ENCODE measurements at regions not wholly inside any gene's neighbourhood (a gene's known extent, or its start where the extent isn't known, plus 50 kb on each side); places are given as distances from the start of the nearest gene placed in this dataset.

GRCh38 chr21:15132781-15133180 is 68.0 kb upstream of the NRIP1 start:
- H3K9me3 ChIP-seq, result no peaks in the 10 kb centered on the region
- H3K4me3 ChIP-seq, result no peak overlapping the region
- intact Hi-C loops (cut with DNase I), result no loop called here
- H3K36me3 ChIP-seq, result no peaks in the 10 kb centered on the region
- TF ChIP-seq CTCF (IDR thresholded peaks at IDR 0.05) (no peak), POLR2AphosphoS5 (IDR thresholded peaks at IDR 0.05; ENCODE audit: insufficient read depth in 1 of 2, low read depth in 1 of 2) (no peak), POLR2A (IDR thresholded peaks at IDR 0.05) (no peak)
- no peak overlapping the region for H3K27ac ChIP-seq
- no peak for DNase-seq (ENCODE audit: extremely low spot score in 2 of 2)
- peaks cover 5% of the 10 kb centered on the region for H3K4me1 ChIP-seq
- H3K27me3 ChIP-seq, result no peaks in the 10 kb centered on the region

GRCh38 chr21:15134701-15135470 is 70.1 kb upstream of the NRIP1 start:
- no peaks in the 10 kb centered on the region for H3K9me3 ChIP-seq
- intact Hi-C loops (cut with DNase I), result no loop called here
- no peaks in the 10 kb centered on the region for H3K27me3 ChIP-seq
- H3K27ac ChIP-seq, result no peak overlapping the region
- no peaks in the 10 kb centered on the region for H3K4me1 ChIP-seq
- TF ChIP-seq POLR2AphosphoS5 (IDR thresholded peaks at IDR 0.05; ENCODE audit: insufficient read depth in 1 of 2, low read depth in 1 of 2) (peak in 1 of 2 donors; percentile 10), POLR2A (IDR thresholded peaks at IDR 0.05) (no peak)
- no peak overlapping the region for H3K4me3 ChIP-seq
- no peak for DNase-seq (ENCODE audit: extremely low spot score in 2 of 2)
- H3K36me3 ChIP-seq, result no peaks in the 10 kb centered on the region

GRCh38 chr21:15135867-15136629 is 71.2 kb upstream of the NRIP1 start:
- H3K9me3 ChIP-seq, result no peaks in the 10 kb centered on the region
- no peak for DNase-seq (ENCODE audit: extremely low spot score in 2 of 2)
- no peak overlapping the region for H3K27ac ChIP-seq
- no peaks in the 10 kb centered on the region for H3K36me3 ChIP-seq
- H3K27me3 ChIP-seq, result no peaks in the 10 kb centered on the region
- H3K4me1 ChIP-seq, result no peaks in the 10 kb centered on the region
- no peak overlapping the region for H3K4me3 ChIP-seq
- TF ChIP-seq POLR2AphosphoS5 (IDR thresholded peaks at IDR 0.05; ENCODE audit: insufficient read depth in 1 of 2, low read depth in 1 of 2) (no peak), POLR2A (IDR thresholded peaks at IDR 0.05) (no peak), CTCF (IDR thresholded peaks at IDR 0.05) (no peak)
- intact Hi-C loops (cut with DNase I), result no loop called here

- H3K4me1 ChIP-seq, result no peaks in the 10 kb centered on the region
- DNase-seq (ENCODE audit: extremely low spot score in 2 of 2), result no peak
- H3K4me3 ChIP-seq, result no peak overlapping the region
- H3K9me3 ChIP-seq, result no peaks in the 10 kb centered on the region
- H3K27ac ChIP-seq, result no peak overlapping the region
- TF ChIP-seq POLR2A (IDR thresholded peaks at IDR 0.05), result no peak
- TF ChIP-seq POLR2AphosphoS5 (IDR thresholded peaks at IDR 0.05; ENCODE audit: insufficient read depth in 1 of 2, low read depth in 1 of 2), result no peak
- no peak for TF ChIP-seq CTCF (IDR thresholded peaks at IDR 0.05)
- intact Hi-C loops (cut with DNase I), result no loop called here
- no peaks in the 10 kb centered on the region for H3K36me3 ChIP-seq
- H3K27me3 ChIP-seq, result no peaks in the 10 kb centered on the region
These were observed 73.7 kb upstream of the NRIP1 start for GRCh38 chr21:15138490-15138889.

GRCh38 chr21:15139898-15140297 is 75.1 kb upstream of the NRIP1 start:
- TF ChIP-seq POLR2AphosphoS5 (IDR thresholded peaks at IDR 0.05; ENCODE audit: insufficient read depth in 1 of 2, low read depth in 1 of 2) (no peak), POLR2A (IDR thresholded peaks at IDR 0.05) (no peak)
- Histone ChIP-seq H3K27me3 (no peaks in the 10 kb centered on the region), H3K36me3 (no peaks in the 10 kb centered on the region), H3K4me1 (no peaks in the 10 kb centered on the region), H3K4me3 (no peak overlapping the region), H3K27ac (no peak overlapping the region), H3K9me3 (no peaks in the 10 kb centered on the region)
- intact Hi-C loops (cut with DNase I), result no loop called here
- no peak for DNase-seq (ENCODE audit: extremely low spot score in 2 of 2)

Data from vagina (tissue), 2 donors.